COLO668 (cell line): ENCODE measurements at regions not wholly inside any gene's neighbourhood (a gene's known extent, or its start where the extent isn't known, plus 50 kb on each side); places are given as distances from the start of the nearest gene placed in this dataset.

Experiments
- DNase-seq: peaks from one replicate; lab custom pipeline; 2025; ENCODE audit not compliant: unreplicated experiment; lab: John Stamatoyannopoulos, UW

DNA sequence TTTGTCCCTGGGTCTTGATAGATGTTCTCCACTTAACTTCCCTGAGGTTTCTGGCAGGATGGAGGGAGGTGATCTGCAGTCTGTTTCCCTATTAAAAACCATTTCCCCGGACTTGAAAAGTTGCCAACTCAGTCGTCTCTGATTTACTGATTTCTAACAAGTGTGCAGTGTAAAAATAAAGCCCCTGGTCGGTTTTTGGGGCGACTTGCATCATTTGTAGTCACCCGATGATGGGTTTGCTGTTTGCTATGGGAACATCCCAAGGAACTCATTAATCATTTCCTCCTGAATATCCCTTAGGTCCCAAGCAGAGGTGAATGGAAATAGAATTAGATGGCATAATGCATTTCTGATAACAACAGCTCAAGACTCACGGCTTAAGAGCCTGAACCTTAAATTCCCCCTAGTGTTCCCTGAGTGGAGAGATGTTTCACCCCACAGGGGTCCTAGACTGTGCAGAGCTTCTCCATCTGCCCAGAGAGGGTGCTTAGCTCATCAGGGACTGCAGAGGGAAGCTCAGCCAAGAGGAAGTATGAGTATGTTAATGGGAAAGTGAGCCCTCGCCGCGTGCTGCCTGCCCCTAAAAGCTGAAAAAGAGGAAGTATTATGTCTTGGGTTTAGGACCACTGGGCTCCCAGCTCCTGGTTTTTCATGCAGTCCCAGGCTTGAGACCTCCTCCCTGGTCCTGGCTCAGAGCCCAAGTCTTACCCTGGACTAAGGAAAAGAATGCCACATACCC is 115.1 kb upstream of the DAP start:
- DNase-seq: no peak

GRCh38 chr5:10875201-10875768 is 114.3 kb upstream of the DAP start:
- no peak for DNase-seq

DNA sequence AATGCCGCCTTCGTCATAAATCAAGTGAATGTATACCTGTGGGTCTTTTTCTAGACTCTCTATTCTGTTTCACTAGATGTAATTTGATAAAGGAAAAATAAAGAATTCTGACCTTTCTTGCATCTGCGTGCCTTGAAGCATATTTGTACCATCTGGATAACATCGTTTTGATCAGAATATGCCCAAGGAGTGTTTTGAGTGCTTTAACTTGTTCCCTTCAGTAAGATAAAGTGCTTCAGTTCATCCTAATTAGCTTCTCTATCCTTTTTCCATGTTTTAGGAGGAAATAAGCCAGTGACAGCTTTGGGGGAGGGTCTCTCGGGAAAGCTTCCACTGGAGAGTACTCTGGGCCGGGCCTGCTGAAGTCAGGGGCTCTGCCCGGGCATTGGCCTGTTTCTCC is 113.5 kb upstream of the DAP start:
- no peak for DNase-seq

- DNase-seq: no peak
Observed at GRCh38 chr5:10870791-10871190, 109.8 kb upstream of the DAP start.

- DNase-seq: no peak
Observed at GRCh38 chr5:10868956-10869355, 107.9 kb upstream of the DAP start.

GRCh38 chr5:10867389-10868303 is 106.6 kb upstream of the DAP start:
- no peak for DNase-seq

DNA sequence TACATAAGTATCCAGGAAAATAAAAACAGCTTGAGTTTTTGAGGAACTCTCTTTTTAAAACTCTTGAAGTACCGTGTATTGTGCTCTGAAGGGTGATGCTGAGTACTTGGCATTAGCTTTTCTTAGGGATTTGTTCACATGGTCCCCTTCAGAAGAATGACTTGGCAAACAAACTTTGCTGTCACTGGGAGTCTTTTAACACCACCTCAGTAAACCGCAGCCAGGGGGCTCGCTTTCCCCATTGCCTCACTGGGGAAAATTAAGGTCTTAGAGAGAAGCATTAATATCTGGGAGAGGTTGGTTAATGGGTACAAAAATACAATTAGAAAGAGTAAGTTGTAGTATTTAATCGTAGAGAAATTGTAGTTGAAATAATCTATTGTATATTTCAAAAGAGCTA is 105.9 kb upstream of the DAP start:
- DNase-seq: no peak

- DNase-seq: peak; percentile 48
Observed at GRCh38 chr5:10863763-10864383, 102.8 kb upstream of the DAP start.

DNA sequence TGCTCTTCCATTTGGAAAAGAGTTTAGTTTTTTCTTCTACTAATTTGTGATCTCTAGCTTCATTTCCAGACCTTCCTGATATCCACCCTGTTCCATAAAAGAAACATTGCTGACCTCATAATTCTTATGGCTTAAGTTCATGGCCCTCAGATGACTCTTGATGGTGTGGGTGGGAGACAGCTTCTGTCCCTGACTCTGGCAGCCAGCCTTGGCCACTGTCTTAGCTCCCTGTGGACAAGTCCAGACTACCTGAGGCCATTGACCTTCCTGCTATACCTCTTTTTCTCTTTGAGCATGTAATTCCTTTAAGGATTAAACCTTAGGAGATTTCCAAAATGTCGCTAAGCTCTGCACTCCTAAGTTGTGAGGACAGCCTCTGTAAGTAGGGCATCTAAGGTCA is 101.1 kb upstream of the DAP start:
- no peak for DNase-seq

DNA sequence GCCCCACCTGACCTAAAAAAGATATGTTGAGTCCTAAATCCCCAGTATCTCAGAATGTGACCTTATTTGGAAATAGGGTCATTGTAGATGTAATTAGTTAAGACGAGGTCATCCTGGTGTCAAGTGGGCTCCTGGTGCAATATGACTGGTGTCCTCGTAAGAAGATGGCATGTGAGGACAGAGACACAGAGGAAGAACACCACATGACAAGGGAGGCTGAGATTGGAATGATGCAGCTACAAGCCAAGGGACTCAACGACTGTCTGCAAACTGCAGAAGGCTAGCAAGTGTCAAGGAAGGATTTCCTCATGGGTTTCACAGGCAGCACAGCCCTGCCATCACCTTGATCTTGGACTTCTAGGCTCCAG is 100.4 kb upstream of the DAP start:
- no peak for DNase-seq

GRCh38 chr5:10860645-10861422 is 99.8 kb upstream of the DAP start:
- no peak for DNase-seq

DNA sequence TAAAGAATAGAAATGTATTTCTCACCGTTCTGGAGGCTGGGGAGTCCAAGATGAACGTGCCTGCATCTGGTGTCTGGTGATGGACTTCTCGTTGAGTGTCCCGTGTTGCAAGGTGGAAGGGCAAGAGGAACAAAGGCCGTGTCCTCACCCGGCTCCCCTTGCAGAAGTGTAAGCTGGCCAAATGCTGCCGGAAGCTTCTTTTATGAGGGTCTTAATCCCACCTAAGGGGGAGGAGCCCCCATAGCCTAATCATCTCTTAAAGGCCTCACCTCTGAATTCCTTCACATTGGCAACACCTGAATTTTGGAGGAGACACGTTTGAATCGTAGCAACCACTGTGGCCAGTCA is 99.1 kb upstream of the DAP start:
- DNase-seq: no peak

DNA sequence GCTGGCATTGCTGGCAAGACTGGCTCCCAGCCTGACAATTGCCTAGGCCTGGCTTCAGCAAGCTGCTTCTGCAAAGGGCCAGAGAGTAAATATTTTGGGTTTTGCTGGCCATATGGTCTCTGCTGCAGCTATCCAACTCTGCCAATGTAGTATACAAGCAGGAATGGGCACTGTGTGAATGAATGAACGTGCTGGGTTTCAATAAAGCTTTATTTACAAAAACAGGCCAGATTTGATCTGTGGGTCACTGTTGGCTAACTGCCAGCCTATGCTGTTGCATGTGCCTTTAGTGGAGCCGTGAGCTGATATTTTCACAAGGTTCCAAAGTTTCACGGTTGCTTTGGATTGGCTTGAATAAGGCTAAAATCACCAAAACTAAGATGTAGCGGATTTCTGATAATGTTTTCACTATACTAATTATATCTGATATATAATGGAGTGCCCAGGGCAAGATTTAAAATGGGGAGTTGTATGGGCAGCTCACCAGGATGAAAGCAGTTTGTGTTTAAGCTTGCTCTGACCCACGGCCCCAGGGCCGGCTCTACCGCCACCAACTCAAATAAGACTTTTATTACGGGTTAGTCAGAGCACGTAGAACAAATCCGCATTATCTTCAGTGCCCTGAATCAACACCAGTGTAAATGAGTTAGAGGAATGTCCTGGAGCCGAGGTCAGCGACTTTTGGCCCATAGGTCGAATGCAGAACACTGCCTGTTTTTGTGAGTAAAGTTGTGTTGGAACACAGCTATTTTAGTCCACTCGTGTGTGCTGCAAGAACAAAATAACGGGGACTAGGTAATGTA is 98.6 kb upstream of the DAP start:
- DNase-seq: no peak

DNA sequence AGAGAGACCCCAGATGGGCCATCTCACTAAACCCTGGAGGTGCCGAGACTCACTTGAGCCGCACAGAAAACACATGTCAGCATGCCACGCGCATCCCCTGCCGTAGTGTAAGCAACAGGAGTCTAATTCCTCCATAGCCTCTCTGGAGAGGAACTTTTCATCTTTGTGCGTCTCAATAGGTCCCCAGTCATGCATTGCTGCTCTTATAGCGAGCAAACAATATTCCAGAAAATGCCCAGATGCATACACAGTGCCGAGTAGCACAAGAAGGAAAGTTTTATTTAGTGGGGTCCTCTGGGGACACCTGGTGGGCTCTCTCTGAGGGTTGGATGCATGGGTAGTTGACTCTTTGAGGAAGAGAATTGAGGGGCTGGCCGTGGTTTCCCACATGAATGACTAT is 97.9 kb upstream of the DAP start:
- no peak for DNase-seq

DNA sequence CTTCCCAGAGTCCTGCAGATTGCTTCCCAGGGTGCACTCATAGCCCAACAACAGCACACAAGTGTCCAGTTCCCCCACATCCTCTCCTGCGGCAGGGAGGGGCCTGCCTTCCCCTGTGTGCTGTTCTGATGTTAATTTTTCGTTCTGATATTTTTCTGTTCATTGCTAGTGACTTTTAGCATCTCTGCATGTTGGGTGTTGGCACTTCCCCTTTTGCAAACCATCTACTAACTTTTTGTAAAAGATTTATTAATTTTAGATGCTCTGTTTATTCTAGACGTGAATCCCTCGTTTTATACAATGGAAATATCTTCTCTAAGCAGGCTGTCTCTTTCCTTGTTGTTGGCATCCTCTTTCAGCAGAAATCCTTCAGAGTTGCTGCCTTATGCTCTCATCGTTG is 97.3 kb upstream of the DAP start:
- DNase-seq: no peak

- no peak for DNase-seq
Observed at GRCh38 chr5:10857338-10857733, 96.3 kb upstream of the DAP start.

DNA sequence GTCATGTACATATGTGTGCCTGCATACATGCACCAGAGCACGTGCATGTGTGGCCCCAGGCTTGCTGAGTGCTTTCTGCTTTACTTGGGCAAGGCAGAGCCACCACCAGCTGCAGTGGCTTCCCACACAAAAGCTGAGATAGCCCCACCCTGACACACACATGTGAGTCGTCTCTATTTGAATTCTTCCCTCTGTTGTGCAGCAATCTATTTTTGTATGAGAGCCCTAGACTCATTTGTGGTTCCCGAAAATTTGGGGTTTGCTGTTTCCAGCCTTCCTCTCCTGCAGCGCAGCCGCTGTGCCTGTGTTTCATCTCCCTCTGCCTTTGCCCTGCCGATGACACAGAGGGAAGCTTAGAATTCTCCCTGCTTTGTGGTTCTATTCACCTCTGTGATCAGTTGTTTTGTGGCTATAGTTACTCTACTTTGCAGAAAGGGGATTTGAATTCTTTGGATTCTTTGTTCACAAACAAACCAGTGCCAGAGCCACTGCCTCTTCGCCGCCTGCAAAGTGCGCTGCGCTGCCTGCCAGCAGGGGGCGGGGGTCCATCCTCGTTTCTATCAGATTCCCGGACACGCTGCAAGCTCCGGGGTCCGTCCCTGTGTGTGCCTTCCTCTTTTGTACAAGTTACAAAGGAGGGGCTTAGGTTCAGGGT is 95.8 kb upstream of the DAP start:
- DNase-seq: peak; percentile 27

DNA sequence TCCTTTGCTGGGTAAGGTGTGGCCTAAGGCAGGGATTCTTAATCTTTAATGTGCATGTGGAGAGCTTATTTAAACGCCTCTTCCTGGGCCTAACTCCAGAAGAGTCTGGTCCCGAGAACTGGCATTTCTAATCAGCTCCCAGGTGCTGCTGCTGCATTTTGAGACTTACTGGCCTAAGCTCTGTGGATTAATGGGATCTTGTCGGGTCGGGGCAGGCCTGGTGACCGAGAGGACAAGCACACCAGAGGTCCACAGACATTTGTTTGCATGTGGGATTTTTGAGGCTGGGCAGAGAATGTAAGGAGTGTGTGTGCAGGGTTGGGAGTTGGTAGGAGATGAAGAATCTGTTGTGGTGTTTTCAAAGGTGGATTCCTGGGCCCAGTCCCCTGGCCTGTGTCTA is 95.0 kb upstream of the DAP start:
- no peak for DNase-seq

- DNase-seq: no peak
Observed at GRCh38 chr5:10854506-10855277, 93.7 kb upstream of the DAP start.
